ENCODE measurements at regions not wholly inside any gene's neighbourhood (a gene's known extent, or its start where the extent isn't known, plus 50 kb on each side); places are given as distances from the start of the nearest gene placed in this dataset.

DNA sequence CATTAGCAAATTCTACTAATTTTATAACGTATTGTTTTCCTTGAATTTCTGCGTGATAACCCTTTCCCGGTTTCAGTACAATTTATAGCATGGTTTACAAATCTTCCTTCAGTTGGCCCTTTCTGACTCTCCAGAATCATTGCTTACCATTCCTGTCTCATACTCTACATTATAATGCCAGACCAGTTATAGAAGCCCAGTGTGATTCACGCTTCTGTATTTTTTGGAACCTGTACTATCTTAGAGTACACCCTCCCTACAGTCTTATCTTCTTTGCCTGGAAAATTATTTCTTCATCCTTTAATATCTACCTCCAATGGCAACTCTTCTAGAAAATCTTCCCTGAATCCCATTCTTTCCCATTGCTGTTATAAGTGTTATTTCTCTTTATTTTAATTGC, 391.6 kb upstream of the SYT4 start:
- no peak for TF ChIP-seq POLR2AphosphoS5 (IDR thresholded peaks at IDR 0.05; ENCODE audit: low read depth)
- no peak for TF ChIP-seq CTCF (IDR thresholded peaks at IDR 0.05; ENCODE audit: insufficient read depth, low read length)
- TF ChIP-seq, protein P1, sequence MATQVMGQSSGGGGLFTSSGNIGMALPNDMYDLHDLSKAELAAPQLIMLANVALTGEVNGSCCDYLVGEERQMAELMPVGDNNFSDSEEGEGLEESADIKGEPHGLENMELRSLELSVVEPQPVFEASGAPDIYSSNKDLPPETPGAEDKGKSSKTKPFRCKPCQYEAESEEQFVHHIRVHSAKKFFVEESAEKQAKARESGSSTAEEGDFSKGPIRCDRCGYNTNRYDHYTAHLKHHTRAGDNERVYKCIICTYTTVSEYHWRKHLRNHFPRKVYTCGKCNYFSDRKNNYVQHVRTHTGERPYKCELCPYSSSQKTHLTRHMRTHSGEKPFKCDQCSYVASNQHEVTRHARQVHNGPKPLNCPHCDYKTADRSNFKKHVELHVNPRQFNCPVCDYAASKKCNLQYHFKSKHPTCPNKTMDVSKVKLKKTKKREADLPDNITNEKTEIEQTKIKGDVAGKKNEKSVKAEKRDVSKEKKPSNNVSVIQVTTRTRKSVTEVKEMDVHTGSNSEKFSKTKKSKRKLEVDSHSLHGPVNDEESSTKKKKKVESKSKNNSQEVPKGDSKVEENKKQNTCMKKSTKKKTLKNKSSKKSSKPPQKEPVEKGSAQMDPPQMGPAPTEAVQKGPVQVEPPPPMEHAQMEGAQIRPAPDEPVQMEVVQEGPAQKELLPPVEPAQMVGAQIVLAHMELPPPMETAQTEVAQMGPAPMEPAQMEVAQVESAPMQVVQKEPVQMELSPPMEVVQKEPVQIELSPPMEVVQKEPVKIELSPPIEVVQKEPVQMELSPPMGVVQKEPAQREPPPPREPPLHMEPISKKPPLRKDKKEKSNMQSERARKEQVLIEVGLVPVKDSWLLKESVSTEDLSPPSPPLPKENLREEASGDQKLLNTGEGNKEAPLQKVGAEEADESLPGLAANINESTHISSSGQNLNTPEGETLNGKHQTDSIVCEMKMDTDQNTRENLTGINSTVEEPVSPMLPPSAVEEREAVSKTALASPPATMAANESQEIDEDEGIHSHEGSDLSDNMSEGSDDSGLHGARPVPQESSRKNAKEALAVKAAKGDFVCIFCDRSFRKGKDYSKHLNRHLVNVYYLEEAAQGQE (IDR thresholded peaks at IDR 0.05; ENCODE audit: insufficient replicate concordance, low read depth): no peak
- no peak for TF ChIP-seq GABPA (IDR thresholded peaks at IDR 0.05; ENCODE audit: low read depth)
- no peak for TF ChIP-seq SPI1 (IDR thresholded peaks at IDR 0.05; ENCODE audit: borderline replicate concordance, low read depth)

Data from HL-60 (cell line).